ENCODE measurements at regions not wholly inside any gene's neighbourhood (a gene's known extent, or its start where the extent isn't known, plus 50 kb on each side); places are given as distances from the start of the nearest gene placed in this dataset.

- no peak for TF ChIP-seq CTCF (IDR thresholded peaks at IDR 0.05)
Measured at GRCh38 chr2:104406261-104406726, 447.6 kb upstream of the POU3F3 start.

GRCh38 chr2:104407641-104408040 is 446.3 kb upstream of the POU3F3 start:
- Histone ChIP-seq H3K9me3 (ENCODE audit: control insufficient read depth, insufficient read depth, low read length) (no peaks in the 10 kb centered on the region), H3K4me1 (ENCODE audit: control insufficient read depth, insufficient read depth, low read length) (no peaks in the 10 kb centered on the region), H3K27ac (ENCODE audit: low read length) (no peak overlapping the region), H3K27me3 (ENCODE audit: control insufficient read depth, insufficient read depth, low read length) (no peaks in the 10 kb centered on the region), H3K36me3 (ENCODE audit: control insufficient read depth, insufficient read depth, low read length) (no peaks in the 10 kb centered on the region), H3K4me3 (ENCODE audit: low read length) (no peak overlapping the region)
- Mint-ChIP-seq H3K27ac (no peak overlapping the region), H3K4me1 (no peaks in the 10 kb centered on the region), H3K9me3 (no peaks in the 10 kb centered on the region), H3K4me3 (no peak overlapping the region), H3K27me3 (ENCODE audit: low read depth in 2 of 2) (no peaks in the 10 kb centered on the region), H3K36me3 (no peaks in the 10 kb centered on the region)
- intact Hi-C loops (cut with micrococcal nuclease) = no loop called here
- 91% methylated on average over 2 of the region's 2 CpGs for WGBS (ENCODE audit: insufficient coverage)
- ATAC-seq = no peak
- no peak for DNase-seq
- TF ChIP-seq CTCF (IDR thresholded peaks at IDR 0.05) = no peak

More at GRCh38 chr2:104406261-104406726, 447.6 kb upstream of the POU3F3 start:
- DNase-seq = no peak
- Histone ChIP-seq H3K9me3 (ENCODE audit: control insufficient read depth, insufficient read depth, low read length) (no peaks in the 10 kb centered on the region), H3K27ac (ENCODE audit: low read length) (no peak overlapping the region), H3K36me3 (ENCODE audit: control insufficient read depth, insufficient read depth, low read length) (no peaks in the 10 kb centered on the region), H3K27me3 (ENCODE audit: control insufficient read depth, insufficient read depth, low read length) (no peaks in the 10 kb centered on the region), H3K4me3 (ENCODE audit: low read length) (no peak overlapping the region), H3K4me1 (ENCODE audit: control insufficient read depth, insufficient read depth, low read length) (no peaks in the 10 kb centered on the region)
- Mint-ChIP-seq H3K9me3 (peaks cover 0 to 2% of the 10 kb centered on the region in 2 donors), H3K4me1 (no peaks in the 10 kb centered on the region), H3K36me3 (no peaks in the 10 kb centered on the region), H3K27me3 (ENCODE audit: low read depth in 2 of 2) (no peaks in the 10 kb centered on the region), H3K4me3 (no peak overlapping the region), H3K27ac (no peak overlapping the region)
- WGBS (ENCODE audit: insufficient coverage) = 79% methylated on average over 10 of the region's 10 CpGs
- ATAC-seq = no peak
- intact Hi-C loops (cut with micrococcal nuclease) = no loop called here

GRCh38 chr2:104408266-104408665 is 445.6 kb upstream of the POU3F3 start:
- H3K27ac Mint-ChIP-seq = no peak overlapping the region
- TF ChIP-seq CTCF (IDR thresholded peaks at IDR 0.05) = no peak

GRCh38 chr2:104410136-104410535 is 443.8 kb upstream of the POU3F3 start:
- Mint-ChIP-seq H3K4me1 (no peaks in the 10 kb centered on the region), H3K27ac (no peak overlapping the region), H3K27me3 (ENCODE audit: low read depth in 2 of 2) (peaks cover 4 to 11% of the 10 kb centered on the region in 2 donors), H3K9me3 (no peaks in the 10 kb centered on the region), H3K36me3 (no peaks in the 10 kb centered on the region), H3K4me3 (no peak overlapping the region)
- intact Hi-C loops (cut with micrococcal nuclease) = loop anchor here (5.0 kb wide), 1 partner anchor 1433 kb away; no protein-coding TSS in a partner anchor
- Histone ChIP-seq H3K36me3 (ENCODE audit: control insufficient read depth, insufficient read depth, low read length) (no peaks in the 10 kb centered on the region), H3K4me1 (ENCODE audit: control insufficient read depth, insufficient read depth, low read length) (no peaks in the 10 kb centered on the region), H3K27ac (ENCODE audit: low read length) (no peak overlapping the region), H3K27me3 (ENCODE audit: control insufficient read depth, insufficient read depth, low read length) (no peaks in the 10 kb centered on the region), H3K9me3 (ENCODE audit: control insufficient read depth, insufficient read depth, low read length) (no peaks in the 10 kb centered on the region), H3K4me3 (ENCODE audit: low read length) (no peak overlapping the region)
- DNase-seq (no peak), ATAC-seq (no peak)
- WGBS (ENCODE audit: insufficient coverage) = 93% methylated on average over 2 of the region's 3 CpGs
- TF ChIP-seq CTCF (IDR thresholded peaks at IDR 0.05) = no peak

More at GRCh38 chr2:104408266-104408665, 445.6 kb upstream of the POU3F3 start:
- no peaks in the 10 kb centered on the region for H3K27me3 ChIP-seq (ENCODE audit: control insufficient read depth, insufficient read depth, low read length)
- Mint-ChIP-seq H3K36me3 (no peaks in the 10 kb centered on the region), H3K4me1 (no peaks in the 10 kb centered on the region), H3K4me3 (no peak overlapping the region), H3K9me3 (no peaks in the 10 kb centered on the region), H3K27me3 (ENCODE audit: low read depth in 2 of 2) (no peaks in the 10 kb centered on the region)
- no peaks in the 10 kb centered on the region for H3K9me3 ChIP-seq (ENCODE audit: control insufficient read depth, insufficient read depth, low read length)
- H3K4me3 ChIP-seq (ENCODE audit: low read length) = no peak overlapping the region
- no peak overlapping the region for H3K27ac ChIP-seq (ENCODE audit: low read length)
- no peak for DNase-seq
- intact Hi-C loops (cut with micrococcal nuclease) = no loop called here
- no peak for ATAC-seq
- no peaks in the 10 kb centered on the region for H3K4me1 ChIP-seq (ENCODE audit: control insufficient read depth, insufficient read depth, low read length)
- 77% methylated on average over 5 of the region's 5 CpGs for WGBS (ENCODE audit: insufficient coverage)
- H3K36me3 ChIP-seq (ENCODE audit: control insufficient read depth, insufficient read depth, low read length) = no peaks in the 10 kb centered on the region

All from natural killer cell (primary cell).